ENCODE measurements at regions not wholly inside any gene's neighbourhood (a gene's known extent, or its start where the extent isn't known, plus 50 kb on each side); places are given as distances from the start of the nearest gene placed in this dataset.
A peak's percentile ranks its signal among the peaks of the same experiment; 100 is the strongest.

- no peak for DNase-seq
Observed at GRCh38 chr5:2696156-2696807, 55.2 kb downstream of the IRX2 start.

DNA sequence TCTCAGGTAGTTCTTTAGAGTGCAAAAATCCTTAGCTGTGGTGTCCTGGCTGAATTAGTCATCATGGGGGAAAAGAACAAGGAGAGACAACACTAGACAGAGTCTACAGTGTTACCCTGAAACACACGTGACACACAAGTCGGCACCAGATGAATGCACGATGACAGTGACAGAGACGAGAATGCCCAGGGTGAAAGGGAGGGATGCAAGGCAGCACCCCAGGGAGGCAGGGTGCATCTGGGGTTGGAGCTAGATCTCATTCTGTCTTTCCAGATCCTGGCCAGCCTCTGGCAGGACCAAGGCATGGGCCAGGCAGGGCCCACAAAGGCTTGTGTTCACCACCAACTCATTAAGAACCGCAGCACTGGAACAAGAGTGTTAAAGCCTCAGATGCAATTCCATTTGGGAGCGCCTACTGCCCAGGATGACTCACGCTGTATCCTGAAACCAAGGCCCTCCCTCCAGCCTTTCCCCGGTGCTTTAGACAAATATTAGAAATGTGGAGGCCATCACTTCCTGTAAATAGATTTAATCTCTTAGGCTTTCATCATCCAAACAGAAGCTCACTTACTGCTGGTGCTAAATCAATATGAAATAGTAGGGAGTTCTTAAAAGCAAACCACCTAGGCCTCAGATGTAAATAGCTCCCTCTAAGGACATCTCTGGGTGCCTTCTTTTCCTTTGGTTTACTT lies 56.1 kb downstream of the IRX2 start:
- DNase-seq, result no peak

GRCh38 chr5:2691530-2691929 lies 59.9 kb downstream of the IRX2 start:
- DNase-seq, result no peak

GRCh38 chr5:2690293-2690692 lies 61.2 kb downstream of the IRX2 start:
- no peak for DNase-seq

- DNase-seq, result no peak
Observed at GRCh38 chr5:2688586-2688985, 62.9 kb downstream of the IRX2 start.

DNA sequence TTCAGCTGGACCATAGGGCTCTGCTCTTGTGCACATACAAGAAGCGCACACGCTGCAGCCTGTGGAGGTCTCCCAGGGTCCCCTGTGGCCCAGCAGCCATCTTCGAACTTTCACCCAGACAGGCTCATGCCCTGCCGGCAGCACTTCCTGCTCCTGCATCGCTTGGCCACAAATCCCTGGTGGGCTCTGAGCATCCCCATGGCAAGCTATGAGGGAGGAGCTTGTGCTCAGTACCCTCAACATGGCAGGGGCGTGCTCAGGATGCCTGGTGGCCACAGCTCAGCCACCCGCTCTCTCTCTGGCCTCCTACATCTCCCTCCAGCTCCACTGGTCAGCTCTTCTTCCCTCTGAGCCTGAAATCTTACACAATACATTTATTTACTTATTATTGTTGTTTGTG lies 63.7 kb downstream of the IRX2 start:
- no peak for DNase-seq

DNA sequence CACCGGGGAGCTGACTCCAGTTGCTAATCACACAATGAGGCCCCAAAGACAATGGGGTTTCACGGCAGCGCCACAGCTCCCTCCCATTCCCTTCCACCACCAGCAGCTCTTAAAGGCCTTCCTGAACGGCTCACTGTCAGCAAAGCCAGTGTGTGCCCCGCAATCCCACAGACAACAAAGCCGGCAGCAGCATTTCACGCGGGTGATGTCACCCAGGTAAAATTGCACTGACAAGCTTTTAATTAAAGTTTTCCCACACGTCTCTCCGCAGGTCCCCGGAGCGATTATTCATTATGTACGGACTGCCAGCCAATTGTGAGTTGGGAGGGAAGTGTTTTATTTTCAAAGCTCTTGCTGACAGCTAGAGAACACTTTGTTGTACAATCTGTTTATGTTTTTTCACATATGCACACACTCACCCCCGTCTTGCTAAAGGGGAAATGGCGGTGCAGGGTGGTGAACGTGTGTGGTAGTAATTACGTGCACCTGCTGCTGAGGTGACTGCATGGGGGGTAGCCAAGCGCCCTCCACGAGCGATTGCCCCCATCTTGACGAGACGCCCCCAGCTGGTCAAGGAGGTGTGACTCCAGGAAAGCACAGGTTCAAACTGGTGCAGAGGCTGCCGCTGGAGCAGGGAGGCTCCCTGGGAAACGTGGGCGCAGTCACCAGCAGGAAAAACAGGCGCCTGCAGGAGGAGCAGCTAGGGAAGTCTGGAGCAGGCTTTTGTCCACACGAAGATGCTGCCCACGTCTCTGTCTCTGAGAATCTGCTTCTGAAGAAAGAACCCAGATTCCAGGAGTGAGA lies 65.0 kb downstream of the IRX2 start:
- peak; percentile 25 for DNase-seq

- no peak for DNase-seq
Observed at GRCh38 chr5:2685651-2686272, 65.7 kb downstream of the IRX2 start.

DNA sequence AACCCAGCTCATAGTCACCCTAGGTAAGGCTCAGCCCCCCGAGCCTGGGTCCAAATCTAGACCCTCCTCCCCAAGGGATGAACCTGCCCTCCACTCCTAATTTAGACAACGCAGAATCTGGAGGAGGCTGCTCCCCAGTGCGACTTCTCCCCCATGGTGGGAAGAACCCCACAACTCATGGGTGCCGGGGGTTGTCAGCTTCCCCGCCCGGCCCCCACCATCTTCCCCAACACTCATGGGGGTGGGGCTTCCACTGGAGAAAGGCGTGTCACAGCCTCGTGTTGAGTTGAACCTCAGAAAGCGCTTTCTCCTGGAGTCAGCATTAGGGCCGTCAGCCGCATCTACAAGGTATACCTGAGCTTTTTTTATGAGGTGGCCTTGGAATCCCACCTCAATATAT lies 66.9 kb downstream of the IRX2 start:
- DNase-seq, result no peak

DNA sequence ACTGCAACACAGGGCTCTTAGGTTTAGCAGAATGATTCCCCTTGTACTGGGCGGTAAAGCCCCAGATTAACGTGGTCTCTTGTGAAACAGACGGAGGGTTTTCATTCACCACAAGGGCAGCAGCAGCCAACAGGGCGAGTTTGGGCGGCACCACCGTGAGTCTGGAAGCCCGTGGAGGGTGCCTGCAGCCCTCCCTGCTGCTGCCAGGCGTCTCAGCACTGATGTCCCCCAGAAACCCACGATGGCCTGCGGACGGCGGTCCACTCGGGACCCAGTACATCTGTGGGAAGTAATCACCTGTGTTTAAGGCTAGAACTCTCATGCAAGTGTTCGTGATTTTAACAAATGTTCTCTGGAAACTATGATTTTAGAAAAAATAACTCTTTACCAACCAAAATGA lies 67.8 kb downstream of the IRX2 start:
- no peak for DNase-seq

DNA sequence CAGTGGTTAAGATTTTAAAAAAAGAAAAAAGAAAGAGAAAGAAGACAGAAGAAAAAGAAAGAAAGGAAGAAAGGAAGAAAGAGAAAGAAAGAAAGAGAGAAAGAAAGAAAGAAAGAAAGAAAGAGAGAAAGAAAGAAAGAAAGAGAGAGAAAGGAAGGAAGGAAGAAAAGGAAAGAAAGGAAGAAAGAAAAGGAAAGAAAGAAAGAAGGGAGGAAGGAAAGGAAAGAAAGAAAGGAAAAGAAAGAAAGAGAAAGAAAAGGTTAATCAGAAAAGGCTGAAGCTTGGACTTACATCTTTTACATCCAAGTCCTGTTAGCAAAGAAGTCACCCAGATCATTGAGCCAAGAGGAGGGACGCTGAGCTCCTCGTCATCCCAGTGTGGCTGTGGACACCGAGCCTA lies 70.0 kb downstream of the IRX2 start:
- no peak for DNase-seq

- no peak for DNase-seq
Observed at GRCh38 chr5:2680979-2681378, 70.5 kb downstream of the IRX2 start.

- no peak for DNase-seq
Observed at GRCh38 chr5:2677689-2678088, 73.8 kb downstream of the IRX2 start.

DNA sequence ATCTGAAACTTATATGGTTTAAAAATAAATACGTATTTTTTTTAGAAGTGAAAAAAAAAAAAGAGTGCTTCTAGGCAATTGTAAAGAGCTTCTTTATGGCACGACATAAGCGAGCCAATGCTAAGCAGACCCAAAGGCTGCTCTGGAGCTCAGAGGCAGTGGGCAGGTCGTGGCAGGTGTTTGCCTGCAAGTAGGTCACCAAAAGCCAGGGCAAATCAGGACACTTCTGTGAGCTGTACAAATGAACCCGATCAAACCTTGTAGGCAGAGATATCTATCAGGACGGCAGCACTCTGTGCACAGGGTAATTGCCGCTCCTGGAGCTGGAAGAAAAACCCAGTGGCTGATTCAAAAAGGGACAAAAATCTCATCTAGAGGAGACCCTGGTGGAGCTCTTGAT lies 75.9 kb downstream of the IRX2 start:
- no peak for DNase-seq

DNA sequence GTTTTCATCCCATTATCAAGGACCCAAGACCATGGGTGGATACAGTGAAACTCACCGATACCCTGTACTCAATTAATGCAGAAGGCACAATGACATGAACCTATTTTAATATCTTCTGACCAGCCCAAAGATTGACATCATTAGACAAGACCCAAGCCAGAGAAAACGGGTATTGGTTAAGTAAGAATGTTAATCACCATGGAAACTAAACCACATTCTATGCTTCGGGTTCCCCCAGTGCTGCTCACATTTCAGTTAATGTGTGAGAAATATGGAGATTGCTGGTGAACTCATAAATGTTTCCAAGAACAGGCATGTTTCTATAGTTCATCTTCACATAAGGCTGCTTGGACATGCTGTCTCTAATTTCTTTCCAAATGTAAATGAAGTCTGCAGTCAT lies 77.0 kb downstream of the IRX2 start:
- DNase-seq, result no peak

DNA sequence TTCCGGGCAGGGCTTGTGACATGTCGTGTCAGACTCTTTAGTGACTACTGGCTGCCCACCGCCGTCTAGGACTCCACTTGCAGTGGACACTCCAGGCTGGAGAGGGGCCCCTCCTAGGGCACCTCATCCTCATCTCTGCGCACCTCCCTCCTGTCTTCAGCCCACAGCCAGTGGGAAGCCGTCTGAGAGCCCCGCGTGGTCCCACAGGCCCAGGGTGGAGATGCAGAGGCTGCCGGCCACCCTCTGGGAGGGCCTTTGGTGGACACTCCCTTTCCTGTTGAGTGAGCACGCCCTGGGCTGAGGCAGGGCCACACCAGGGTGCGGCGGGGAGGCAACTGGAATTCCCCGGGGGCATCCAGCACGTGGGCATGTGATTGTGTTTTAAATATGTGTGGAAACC lies 80.5 kb downstream of the IRX2 start:
- DNase-seq, result no peak

DNA sequence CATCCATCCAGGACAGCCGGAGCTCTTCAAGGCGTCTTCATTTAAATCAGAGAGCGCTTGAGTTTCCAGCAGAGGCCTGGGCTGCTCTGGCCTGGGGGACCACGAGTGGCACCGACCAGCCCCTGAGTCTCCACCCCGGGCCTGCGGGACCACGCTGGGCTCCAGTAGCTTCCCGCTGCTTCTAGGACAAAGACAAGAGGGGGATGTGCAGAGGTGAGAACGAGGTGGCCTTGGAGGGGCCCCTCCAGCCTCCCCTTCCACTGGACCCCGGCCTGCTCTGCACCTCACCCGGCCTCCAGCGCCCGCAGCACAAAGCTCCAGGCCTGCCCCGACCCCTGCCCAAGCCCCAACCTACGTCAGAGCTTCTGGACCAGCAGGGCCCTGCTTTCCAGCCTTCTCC lies 81.6 kb downstream of the IRX2 start:
- DNase-seq, result no peak

DNA sequence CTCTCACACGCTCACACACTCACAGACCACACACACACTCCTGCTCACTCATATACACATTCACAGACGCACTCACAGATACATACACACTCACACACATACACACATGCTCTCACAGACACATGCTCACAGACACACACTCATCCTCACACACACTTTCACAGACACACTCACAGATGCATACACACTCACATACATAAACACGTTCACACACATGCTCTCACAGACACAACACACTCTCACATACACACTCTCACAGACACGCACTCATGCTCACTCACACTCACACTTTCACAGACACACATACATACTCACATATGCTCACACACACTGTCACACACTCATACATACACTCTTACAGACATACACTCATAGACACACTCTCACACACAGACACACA lies 82.2 kb downstream of the IRX2 start:
- DNase-seq, result no peak

- no peak for DNase-seq
Observed at GRCh38 chr5:2666081-2666480, 85.4 kb downstream of the IRX2 start.

GRCh38 chr5:2663489-2663888 lies 88.0 kb downstream of the IRX2 start:
- DNase-seq, result no peak

DNA sequence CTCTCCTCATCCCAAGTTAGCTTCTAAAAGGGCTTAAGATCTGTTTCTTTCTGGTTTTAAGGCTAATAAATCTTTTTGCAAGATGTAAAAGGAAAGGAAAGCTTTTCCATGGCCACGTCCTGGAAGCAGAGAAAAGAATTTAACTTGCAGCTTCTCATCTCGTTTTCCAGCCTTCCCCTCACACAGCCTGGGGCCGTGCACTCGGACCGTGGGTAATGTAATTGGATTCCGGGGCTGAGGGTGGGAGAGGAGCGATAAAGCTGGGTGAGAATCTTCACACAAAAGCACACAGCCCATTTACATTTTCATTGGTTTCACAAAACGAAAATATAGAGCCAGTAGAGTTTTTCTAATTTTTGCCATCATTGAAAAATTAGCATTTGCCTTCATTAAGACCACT lies 91.2 kb downstream of the IRX2 start:
- no peak for DNase-seq

DNA sequence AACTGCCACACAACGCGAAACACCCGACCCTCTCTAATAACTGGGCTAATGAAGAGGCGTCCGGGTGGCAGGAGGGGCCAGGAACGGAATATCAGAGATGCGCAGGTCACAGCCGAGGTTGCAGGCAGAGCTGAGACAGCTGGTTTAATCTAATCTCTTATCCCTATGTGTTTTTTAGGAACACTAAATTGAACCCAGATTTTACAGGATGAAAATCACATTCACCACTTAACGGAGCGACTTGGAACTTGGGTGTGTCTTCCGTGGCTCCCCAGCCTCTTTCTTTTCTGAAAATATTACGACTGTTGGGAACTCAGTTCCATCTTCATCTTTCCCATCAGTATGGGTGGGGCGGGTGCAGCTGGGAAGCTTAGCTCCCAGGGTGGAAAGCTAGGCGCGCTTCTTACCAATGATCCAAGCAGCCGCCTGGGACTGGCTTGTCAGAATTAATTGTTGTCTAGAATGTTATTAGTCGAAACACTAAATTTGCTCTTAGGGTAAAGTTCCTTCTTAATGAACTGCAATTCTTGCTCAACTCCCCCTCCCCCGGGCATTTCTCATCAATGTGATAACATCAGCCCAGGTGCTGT lies 92.5 kb downstream of the IRX2 start:
- no peak for DNase-seq

- no peak for DNase-seq
Observed at GRCh38 chr5:2658447-2658846, 93.0 kb downstream of the IRX2 start.
